ENCODE measurements at regions not wholly inside any gene's neighbourhood (a gene's known extent, or its start where the extent isn't known, plus 50 kb on each side); places are given as distances from the start of the nearest gene placed in this dataset.

DNA sequence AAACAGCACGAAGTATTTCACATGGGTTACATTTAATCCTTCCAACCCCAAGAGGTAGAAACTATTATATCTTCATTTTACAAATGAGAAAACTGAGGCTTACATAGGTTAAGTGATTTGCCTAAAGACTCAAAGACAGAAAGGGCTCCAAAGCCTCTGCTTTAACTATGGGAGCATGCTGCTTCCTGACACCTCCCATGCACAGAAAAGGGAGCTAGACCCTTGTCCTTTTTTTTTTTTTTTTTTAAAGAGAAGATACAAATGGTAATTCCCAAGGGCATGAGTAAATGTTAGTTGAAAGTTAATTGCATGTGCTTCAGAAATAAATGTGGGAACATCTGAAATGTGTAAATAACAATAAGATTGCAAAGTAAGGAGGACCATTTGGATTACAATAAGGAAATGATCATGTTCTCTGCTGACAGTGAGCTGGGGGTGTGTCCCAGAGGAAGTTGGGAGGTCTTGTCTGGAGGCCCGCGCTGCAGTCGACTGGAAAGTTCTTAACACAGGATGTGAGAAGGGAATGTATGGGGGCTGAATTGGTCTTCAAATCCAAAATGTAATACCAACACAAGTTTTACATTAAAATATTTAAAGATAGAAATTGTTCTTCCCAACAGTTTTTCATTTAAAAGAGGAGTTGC is 500.3 kb downstream of the KLF12 start:
- Histone ChIP-seq H3K23ac (ENCODE audit: low read depth, low read length) (no peak overlapping the region), H2AFZ (replicated peaks; ENCODE audit: low read length, poor library complexity) (no peak overlapping the region), H3K27ac (ENCODE audit: insufficient read depth, low read length) (no peak overlapping the region), H3K4me3 (ENCODE audit: insufficient read depth, low read depth, low read length) (no peak overlapping the region), H3K4me1 (ENCODE audit: control insufficient read depth, insufficient read depth, low read length) (peaks cover 3% of the 10 kb centered on the region; the same call in 1 of the 2 replicates), H2BK20ac (ENCODE audit: low read depth, low read length) (no peak overlapping the region), H3K27me3 (ENCODE audit: control insufficient read depth, insufficient read depth, low read length) (peaks cover 14% of the 10 kb centered on the region), H3K9ac (ENCODE audit: low read depth, low read length) (no peak overlapping the region), H4K5ac (ENCODE audit: low read depth, low read length) (no peak overlapping the region), H4K20me1 (ENCODE audit: insufficient read depth, low read length) (no peaks in the 10 kb centered on the region), H2BK15ac (ENCODE audit: low read depth, low read length) (no peak overlapping the region), H3K9me1 (ENCODE audit: insufficient read depth, low read length) (no peaks in the 10 kb centered on the region), H4K8ac (ENCODE audit: low read depth in 2 of 2, low read length in 2 of 2) (no peak overlapping the region), H3K56ac (ENCODE audit: extremely low read depth, insufficient read depth, low read length) (no peak overlapping the region), H3K79me1 (ENCODE audit: low read depth in 1 of 2, low read length in 2 of 2) (no peaks in the 10 kb centered on the region), H4K91ac (ENCODE audit: insufficient read depth, low read depth, low read length) (no peak overlapping the region), H3K4ac (ENCODE audit: low read depth, low read length) (no peak overlapping the region), H3K14ac (replicated peaks; ENCODE audit: low read depth, low read length) (no peak overlapping the region), H2AK5ac (ENCODE audit: low read depth, low read length) (no peak overlapping the region), H2BK5ac (ENCODE audit: low read depth, low read length, poor library complexity, severe bottlenecking) (no peak overlapping the region), H3K18ac (ENCODE audit: low read depth, low read length) (no peak overlapping the region), H3K9me3 (ENCODE audit: control insufficient read depth, insufficient read depth, low read length) (no peaks in the 10 kb centered on the region), H3K4me2 (ENCODE audit: low read depth, low read length) (no peak overlapping the region), H2AK9ac (replicated peaks; ENCODE audit: low read depth, low read length, poor library complexity) (no peak overlapping the region), H3K36me3 (ENCODE audit: control insufficient read depth, insufficient read depth, low read length) (no peaks in the 10 kb centered on the region), H2BK120ac (ENCODE audit: low read depth, low read length) (no peak overlapping the region)
- ChIA-PET CTCF (no interaction called here), POLR2A (ENCODE audit: unreplicated experiment) (interaction anchor here (0.6 kb wide), 1 partner anchor 318 kb away, joined by 7 read pairs; no protein-coding TSS in a partner anchor)
- dilution Hi-C loops (cut with HindIII; ENCODE audit: low sequenced_read_pairs, unreplicated experiment), result no loop called here
- in situ Hi-C loops (cut with MboI; ENCODE audit: low sequenced_read_pairs), result no loop called here
- ATAC-seq (ENCODE audit: low read depth) (no peak), DNase-seq (no peak)
- intact Hi-C loops (cut with micrococcal nuclease), result no loop called here
- no CpG with 5 or more reads among the region's 4 CpGs for WGBS, 2 experiments (ENCODE audit: extremely low coverage in 2 of 2, insufficient read length in 1 of 2)
- no peak for TF ChIP-seq MXI1 (IDR thresholded peaks at IDR 0.05; ENCODE audit: borderline replicate concordance, low read depth, low read length)
- TF ChIP-seq MAZ (IDR thresholded peaks at IDR 0.05; ENCODE audit: borderline replicate concordance, low read depth, low read length), result no peak
- TF ChIP-seq RFX5 (IDR thresholded peaks at IDR 0.05; ENCODE audit: low read depth, low read length), result no peak
- no peak for TF ChIP-seq POLR2A (IDR thresholded peaks at IDR 0.05; ENCODE audit: low read depth, low read length)
- TF ChIP-seq, protein P1, sequence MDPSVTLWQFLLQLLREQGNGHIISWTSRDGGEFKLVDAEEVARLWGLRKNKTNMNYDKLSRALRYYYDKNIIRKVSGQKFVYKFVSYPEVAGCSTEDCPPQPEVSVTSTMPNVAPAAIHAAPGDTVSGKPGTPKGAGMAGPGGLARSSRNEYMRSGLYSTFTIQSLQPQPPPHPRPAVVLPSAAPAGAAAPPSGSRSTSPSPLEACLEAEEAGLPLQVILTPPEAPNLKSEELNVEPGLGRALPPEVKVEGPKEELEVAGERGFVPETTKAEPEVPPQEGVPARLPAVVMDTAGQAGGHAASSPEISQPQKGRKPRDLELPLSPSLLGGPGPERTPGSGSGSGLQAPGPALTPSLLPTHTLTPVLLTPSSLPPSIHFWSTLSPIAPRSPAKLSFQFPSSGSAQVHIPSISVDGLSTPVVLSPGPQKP (IDR thresholded peaks at IDR 0.05; ENCODE audit: borderline replicate concordance, low read depth, low read length), result no peak
- BruUV-seq (replicated peaks), result no TSS peak
